PFSK-1 (cell line): ENCODE measurements at regions not wholly inside any gene's neighbourhood (a gene's known extent, or its start where the extent isn't known, plus 50 kb on each side); places are given as distances from the start of the nearest gene placed in this dataset.

Source experiments
- FOXP2 ChIP-seq: optimal IDR thresholded peaks from 2 replicates; pipeline ENCODE3; 2011; ENCODE audit warnings: borderline replicate concordance, control low read depth, inconsistent platforms; ENCODE audit not compliant: insufficient read depth; ENCODE audit errors: extremely low read length, extremely low read depth
- POLR2AphosphoS5 ChIP-seq: IDR thresholded peaks from 2 replicates; pipeline ENCODE4 v1.6.1; 2012; ENCODE audit warnings: low read depth, mild to moderate bottlenecking, control low read depth, low read length, moderate library complexity
- REST ChIP-seq, 2 experiments: IDR thresholded peaks; 2 replicates each; pipeline versions ENCODE4 v1.6.1 to v1.8.0; 2011 to 2012; ENCODE audit warnings: low read depth in 2 of 2, low read length in 2 of 2, control low read depth in 1 of 2, inconsistent platforms in 1 of 2, mild to moderate bottlenecking in 1 of 2, moderate library complexity in 1 of 2; ENCODE audit not compliant: insufficient read depth in 1 of 2
- SIN3A ChIP-seq: IDR thresholded peaks from 2 replicates; pipeline ENCODE4 v1.6.1; 2012; ENCODE audit warnings: mild to moderate bottlenecking, low read length, moderate library complexity, borderline replicate concordance; ENCODE audit not compliant: insufficient read depth
- TAF1 ChIP-seq: IDR thresholded peaks from 2 replicates; pipeline ENCODE4 v1.6.1; 2012; ENCODE audit warnings: low read length, control low read depth, borderline replicate concordance; ENCODE audit not compliant: insufficient read depth

GRCh38 chr3:197417441-197417840 lies 119.0 kb upstream of the DLG1 start:
- TF ChIP-seq POLR2AphosphoS5 (no peak), FOXP2 (no peak), REST (IDR thresholded peaks at IDR 0.05; ENCODE audit: insufficient read depth in 1 of 2, low read depth in 2 of 2, low read length in 2 of 2) (no peak), SIN3A (no peak), TAF1 (no peak)

GRCh38 chr3:197408177-197408957 lies 110.0 kb upstream of the DLG1 start:
- no peak for TF ChIP-seq TAF1

- TF ChIP-seq REST (IDR thresholded peaks at IDR 0.05; ENCODE audit: insufficient read depth in 1 of 2, low read depth in 2 of 2, low read length in 2 of 2) (no peak), SIN3A (no peak), POLR2AphosphoS5 (no peak), FOXP2 (no peak), TAF1 (no peak)
These were observed 109.1 kb upstream of the DLG1 start for GRCh38 chr3:197407526-197407925.

GRCh38 chr3:197407053-197407452 lies 108.6 kb upstream of the DLG1 start:
- no peak for TF ChIP-seq SIN3A
- no peak for TF ChIP-seq REST (IDR thresholded peaks at IDR 0.05; ENCODE audit: insufficient read depth in 1 of 2, low read depth in 2 of 2, low read length in 2 of 2)
- no peak for TF ChIP-seq FOXP2
- TF ChIP-seq TAF1: no peak
- TF ChIP-seq POLR2AphosphoS5: no peak

GRCh38 chr3:197406266-197406665 lies 107.9 kb upstream of the DLG1 start:
- TF ChIP-seq SIN3A: no peak
- no peak for TF ChIP-seq FOXP2

- no peak for TF ChIP-seq TAF1
- TF ChIP-seq REST (IDR thresholded peaks at IDR 0.05; ENCODE audit: insufficient read depth in 1 of 2, low read depth in 2 of 2, low read length in 2 of 2): no peak
- no peak for TF ChIP-seq SIN3A
- TF ChIP-seq FOXP2: no peak
- no peak for TF ChIP-seq POLR2AphosphoS5
These were observed 106.3 kb upstream of the DLG1 start for GRCh38 chr3:197404754-197405153.
